ENCODE measurements at regions not wholly inside any gene's neighbourhood (a gene's known extent, or its start where the extent isn't known, plus 50 kb on each side); places are given as distances from the start of the nearest gene placed in this dataset.

DNA sequence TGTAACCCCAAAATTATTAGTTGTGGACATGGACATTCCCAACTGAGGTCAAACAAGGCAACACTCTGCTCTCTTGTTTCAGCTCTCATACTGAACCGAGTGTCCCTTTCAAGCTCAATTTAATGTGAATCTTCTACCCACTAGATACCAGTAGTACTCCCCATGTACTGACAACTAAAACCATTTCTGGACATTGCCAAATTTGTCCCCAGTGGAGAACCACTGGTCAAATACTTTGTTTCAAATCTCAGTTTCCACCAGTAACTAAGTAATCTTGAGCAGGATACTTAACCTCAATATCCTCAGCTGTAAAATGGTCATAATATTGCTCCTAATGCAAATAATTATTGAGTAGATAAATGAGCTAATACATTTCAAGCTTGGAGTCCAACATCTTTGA, 566.0 kb downstream of the ZIC1 start:
- TF ChIP-seq CTCF (IDR thresholded peaks at IDR 0.05) = no peak
- TF ChIP-seq POLR2AphosphoS5 (IDR thresholded peaks at IDR 0.05; ENCODE audit: insufficient read depth in 1 of 2, low read depth in 1 of 2) = no peak
